Mesothelial cell of epicardium (in vitro differentiated cells): ENCODE measurements at regions not wholly inside any gene's neighbourhood (a gene's known extent, or its start where the extent isn't known, plus 50 kb on each side); places are given as distances from the start of the nearest gene placed in this dataset.
A peak's percentile ranks its signal among the peaks of the same experiment; 100 is the strongest.

ENCODE experiments used
- DNase-seq, 2 experiments: peaks; one replicate each; pipeline ENCODE4 v3.0.0; 2021; ENCODE audit warnings: low spot score in 2 of 2; ENCODE audit not compliant: unreplicated experiment in 2 of 2
- H3K27ac Mint-ChIP-seq: 2 replicates; pipeline ENCODE4 v1.8.0; 2021; ENCODE audit warnings: mixed read lengths
- H3K27me3 Mint-ChIP-seq: 2 replicates; pipeline ENCODE4 v1.8.0; 2021; ENCODE audit warnings: low read depth, mixed read lengths
- H3K36me3 Mint-ChIP-seq: 2 replicates; pipeline ENCODE4 v1.8.0; 2021; ENCODE audit warnings: mixed read lengths
- H3K4me1 Mint-ChIP-seq: 2 replicates; pipeline ENCODE4 v1.8.0; 2021; ENCODE audit warnings: mixed read lengths
- H3K4me3 Mint-ChIP-seq: 2 replicates; pipeline ENCODE4 v1.8.0; 2021; ENCODE audit warnings: mild to moderate bottlenecking, moderate library complexity, mixed read lengths
- H3K9me3 Mint-ChIP-seq: 2 replicates; pipeline ENCODE4 v1.8.0; 2021; ENCODE audit warnings: mixed read lengths
- TF ChIP-seq, protein P1 (sequence below): fragments of 200-600 bp; sonication (generic); IDR thresholded peaks from one replicate; pipeline ENCODE4 v1.5.0; 2021; ENCODE audit warnings: antibody characterized with exemption; ENCODE audit not compliant: unreplicated experiment

DNA sequence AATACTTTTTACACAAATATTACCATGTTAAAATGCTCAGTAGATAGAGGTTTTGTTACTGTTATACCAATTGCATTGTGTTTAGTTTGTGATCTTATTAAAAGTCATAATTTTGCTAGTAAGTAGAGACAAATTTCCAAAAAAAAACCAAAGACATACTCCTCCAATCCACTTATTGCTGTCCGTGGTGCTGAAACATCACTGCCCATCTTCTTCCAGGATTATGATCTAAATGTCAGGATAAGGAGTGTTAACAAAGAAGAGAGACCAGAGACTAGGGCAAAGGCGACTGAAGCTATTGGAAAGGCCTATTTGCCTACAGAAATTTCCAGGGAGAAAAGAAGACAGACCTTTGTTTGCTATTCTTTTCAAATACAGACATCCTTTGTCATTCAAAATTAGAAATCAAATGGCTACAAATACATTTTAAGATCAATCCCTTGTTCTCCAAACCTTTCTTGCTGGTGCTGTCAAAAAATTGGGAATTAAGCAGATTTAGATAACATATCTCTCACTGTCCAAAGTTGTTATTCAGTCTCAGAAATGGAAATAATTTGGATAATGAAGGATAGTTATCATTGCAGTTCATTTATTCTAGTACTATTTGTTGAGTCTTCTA lies 199.7 kb downstream of the C11orf91 start:
- Mint-ChIP-seq H3K36me3 (no peaks in the 10 kb centered on the region), H3K9me3 (peaks cover 3% of the 10 kb centered on the region), H3K27me3 (peaks cover 44% of the 10 kb centered on the region), H3K4me1 (no peaks in the 10 kb centered on the region), H3K27ac (no peak overlapping the region), H3K4me3 (no peak overlapping the region)
- TF ChIP-seq, protein P1, sequence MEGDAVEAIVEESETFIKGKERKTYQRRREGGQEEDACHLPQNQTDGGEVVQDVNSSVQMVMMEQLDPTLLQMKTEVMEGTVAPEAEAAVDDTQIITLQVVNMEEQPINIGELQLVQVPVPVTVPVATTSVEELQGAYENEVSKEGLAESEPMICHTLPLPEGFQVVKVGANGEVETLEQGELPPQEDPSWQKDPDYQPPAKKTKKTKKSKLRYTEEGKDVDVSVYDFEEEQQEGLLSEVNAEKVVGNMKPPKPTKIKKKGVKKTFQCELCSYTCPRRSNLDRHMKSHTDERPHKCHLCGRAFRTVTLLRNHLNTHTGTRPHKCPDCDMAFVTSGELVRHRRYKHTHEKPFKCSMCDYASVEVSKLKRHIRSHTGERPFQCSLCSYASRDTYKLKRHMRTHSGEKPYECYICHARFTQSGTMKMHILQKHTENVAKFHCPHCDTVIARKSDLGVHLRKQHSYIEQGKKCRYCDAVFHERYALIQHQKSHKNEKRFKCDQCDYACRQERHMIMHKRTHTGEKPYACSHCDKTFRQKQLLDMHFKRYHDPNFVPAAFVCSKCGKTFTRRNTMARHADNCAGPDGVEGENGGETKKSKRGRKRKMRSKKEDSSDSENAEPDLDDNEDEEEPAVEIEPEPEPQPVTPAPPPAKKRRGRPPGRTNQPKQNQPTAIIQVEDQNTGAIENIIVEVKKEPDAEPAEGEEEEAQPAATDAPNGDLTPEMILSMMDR: no peak
- DNase-seq: peak in 1 of 2 experiments; percentile 44

DNA sequence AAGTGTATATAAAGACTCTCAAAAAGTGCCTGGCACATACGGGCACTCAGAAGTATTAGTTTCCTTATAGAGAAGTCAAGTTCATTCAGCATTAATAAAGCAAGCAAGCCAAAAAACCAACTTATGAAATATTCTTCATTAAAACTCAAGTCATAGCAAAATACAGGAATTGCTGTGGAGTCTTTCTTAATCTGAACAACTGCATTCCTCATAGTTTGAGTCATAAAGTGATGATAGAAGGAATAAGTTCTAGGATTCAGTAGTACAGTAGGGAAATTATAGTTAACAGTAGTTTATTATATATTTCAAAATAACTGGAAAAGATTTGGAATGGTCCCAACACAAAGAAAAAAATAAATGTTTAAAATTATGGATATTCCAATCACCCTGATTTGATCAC lies 200.3 kb downstream of the C11orf91 start:
- Mint-ChIP-seq H3K9me3 (peaks cover 3% of the 10 kb centered on the region), H3K4me3 (no peak overlapping the region), H3K4me1 (no peaks in the 10 kb centered on the region), H3K36me3 (no peaks in the 10 kb centered on the region), H3K27ac (no peak overlapping the region), H3K27me3 (peaks cover 41% of the 10 kb centered on the region)
- no peak for DNase-seq
- TF ChIP-seq, protein P1: no peak

DNA sequence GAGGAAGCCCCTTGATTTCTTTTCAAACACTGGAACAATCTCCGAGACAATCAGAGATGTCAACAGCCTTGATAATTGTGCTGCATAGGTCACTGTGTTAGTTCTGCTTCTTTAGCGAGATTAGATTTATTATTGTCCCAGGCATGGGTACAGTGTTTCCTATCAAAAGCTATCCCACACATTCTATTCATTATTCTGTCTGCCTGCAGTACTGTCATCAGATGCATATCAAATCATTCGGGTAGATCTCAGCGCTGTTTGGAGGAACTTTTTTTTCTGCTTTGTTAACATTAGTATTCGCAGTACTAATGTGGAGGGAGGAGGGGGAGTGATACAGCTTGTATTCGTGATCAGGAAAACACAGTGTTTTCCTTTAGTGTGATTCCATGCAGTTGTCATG lies 208.0 kb downstream of the C11orf91 start:
- Mint-ChIP-seq H3K36me3 (no peaks in the 10 kb centered on the region), H3K4me3 (no peak overlapping the region), H3K9me3 (peaks cover 3% of the 10 kb centered on the region), H3K4me1 (no peaks in the 10 kb centered on the region), H3K27ac (no peak overlapping the region), H3K27me3 (peaks cover 60% of the 10 kb centered on the region)
- no peak for DNase-seq
- TF ChIP-seq, protein P1: no peak

DNA sequence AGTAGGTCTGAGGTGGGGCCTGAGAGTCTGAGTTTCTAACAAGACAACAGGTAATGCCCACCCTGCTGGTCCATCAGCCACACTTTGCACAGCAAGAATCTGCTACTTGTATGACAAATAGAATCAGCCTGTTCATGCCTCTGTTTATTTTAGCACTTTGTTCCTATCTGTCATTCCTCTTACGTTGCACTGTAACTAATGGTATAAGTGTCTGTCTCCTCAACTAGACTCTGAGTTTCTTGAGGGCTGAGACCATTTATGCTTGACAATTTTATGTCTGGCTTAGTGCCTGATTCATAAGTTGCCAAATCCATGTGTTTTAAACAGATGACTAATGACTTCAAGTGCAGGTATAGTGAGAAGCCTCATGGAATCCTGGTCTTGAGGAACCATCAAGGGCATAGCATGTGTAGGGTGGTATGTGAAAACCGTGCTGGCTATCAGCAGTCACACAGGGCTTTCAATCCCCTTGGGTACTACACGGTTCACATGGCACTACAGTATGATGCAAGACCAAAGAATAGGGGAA lies 209.7 kb downstream of the C11orf91 start:
- peaks cover 1% of the 10 kb centered on the region for H3K9me3 Mint-ChIP-seq

DNA sequence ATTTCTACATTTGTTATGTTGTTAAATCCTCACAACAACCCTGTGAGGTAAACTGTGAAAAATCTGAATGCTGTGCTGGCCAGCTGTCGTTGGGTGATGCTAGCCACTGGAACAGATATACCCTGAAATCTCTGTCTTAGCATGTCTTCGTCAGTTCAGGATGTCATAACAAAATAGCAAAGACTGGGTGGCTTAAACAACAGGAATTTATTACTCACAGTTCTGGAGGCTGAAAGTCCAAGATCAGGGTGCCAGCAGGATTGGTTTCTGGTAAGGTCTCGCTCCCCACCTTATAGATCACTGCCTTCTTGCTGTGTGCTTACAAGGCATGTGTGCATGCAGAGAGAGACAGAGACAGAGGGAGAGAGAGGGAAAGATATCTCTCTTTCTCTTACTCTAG lies 211.7 kb downstream of the C11orf91 start:
- H3K27me3 Mint-ChIP-seq: peaks cover 64% of the 10 kb centered on the region

More for the DNA sequence above, 209.7 kb downstream of the C11orf91 start:
- no peaks in the 10 kb centered on the region for H3K4me1 Mint-ChIP-seq
- H3K36me3 Mint-ChIP-seq: no peaks in the 10 kb centered on the region
- TF ChIP-seq, protein P1: no peak
- peaks cover 61% of the 10 kb centered on the region for H3K27me3 Mint-ChIP-seq
- DNase-seq: no peak
- H3K4me3 Mint-ChIP-seq: no peak overlapping the region
- H3K27ac Mint-ChIP-seq: no peak overlapping the region

More for the DNA sequence above, 211.7 kb downstream of the C11orf91 start:
- Mint-ChIP-seq H3K36me3 (no peaks in the 10 kb centered on the region), H3K9me3 (peaks cover 4% of the 10 kb centered on the region), H3K4me1 (no peaks in the 10 kb centered on the region), H3K27ac (no peak overlapping the region), H3K4me3 (no peak overlapping the region)
- TF ChIP-seq, protein P1: no peak
- DNase-seq: no peak
